ENCODE measurements at regions not wholly inside any gene's neighbourhood (a gene's known extent, or its start where the extent isn't known, plus 50 kb on each side); places are given as distances from the start of the nearest gene placed in this dataset.
A peak's percentile ranks its signal among the peaks of the same experiment; 100 is the strongest.
"Not testable (repeated sequence)": the region's sequence is repeated elsewhere in the genome, so short reads cannot be mapped to it uniquely, and the experiment has no call there.

DNA sequence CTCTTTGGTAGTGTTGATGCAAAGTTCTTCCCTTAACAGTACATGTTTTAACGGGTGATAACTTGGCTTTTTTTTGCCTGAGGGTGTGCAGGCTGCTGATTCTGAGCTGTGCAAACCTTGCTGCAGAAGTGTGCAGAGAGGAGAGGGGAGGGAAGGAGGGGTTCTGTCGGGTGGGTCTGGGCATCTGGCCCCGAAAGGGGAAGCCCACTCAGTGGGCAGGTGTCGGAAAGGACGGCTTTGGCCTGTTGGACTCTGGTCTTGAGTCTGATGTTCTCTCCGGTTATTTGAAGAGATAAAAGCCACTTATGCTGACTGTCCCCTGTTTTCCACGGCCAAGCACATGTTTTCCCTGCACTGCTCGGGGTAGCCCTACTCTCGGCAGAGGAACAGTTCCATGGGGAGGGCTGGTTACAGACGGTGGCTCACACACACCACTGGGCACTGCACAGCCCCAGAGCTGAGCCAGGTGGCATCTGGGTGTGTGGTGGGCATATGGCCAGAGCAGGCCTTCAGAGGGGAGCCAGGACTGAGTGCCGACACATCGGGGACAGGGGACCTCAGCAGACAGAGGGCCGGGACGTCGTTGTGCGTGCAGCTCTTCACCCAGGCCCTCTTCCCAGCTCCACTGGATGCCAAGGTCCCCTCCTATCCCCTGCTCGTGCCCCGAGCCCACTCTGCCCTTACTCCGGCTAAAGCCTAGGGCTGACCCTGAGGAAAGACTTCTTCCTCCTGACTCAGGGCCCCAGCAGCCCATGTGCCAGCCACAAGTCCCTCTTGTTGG lies 93.2 kb downstream of the TEX29 start:
- DNase-seq (ENCODE audit: low read depth): no peak

GRCh38 chr13:111414341-111414740 lies 93.9 kb downstream of the TEX29 start:
- no peak for DNase-seq (ENCODE audit: low read depth)

- DNase-seq (ENCODE audit: low read depth): no peak
Measured at GRCh38 chr13:111415246-111415645, 94.8 kb downstream of the TEX29 start.

DNA sequence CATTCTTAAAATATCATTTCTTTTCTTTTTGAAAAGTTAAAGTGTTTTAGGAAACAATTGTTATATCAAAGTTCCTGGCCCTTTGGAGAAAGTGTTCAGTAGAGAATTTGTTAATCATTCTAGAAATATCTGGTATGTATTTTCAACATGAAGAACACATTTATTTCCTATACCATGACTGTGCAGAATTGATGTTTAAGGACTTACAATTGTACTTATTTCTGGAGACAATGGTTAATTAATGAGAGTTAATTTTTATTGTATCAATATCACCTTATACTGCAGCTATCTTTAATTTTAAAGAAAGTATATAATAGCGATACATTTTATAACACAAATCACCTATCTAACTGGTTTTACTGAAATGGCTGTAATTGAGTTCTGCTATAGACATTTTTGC lies 95.3 kb downstream of the TEX29 start:
- DNase-seq (ENCODE audit: low read depth): no peak

GRCh38 chr13:111418101-111418500 lies 97.7 kb downstream of the TEX29 start:
- no peak for DNase-seq (ENCODE audit: low read depth)

DNA sequence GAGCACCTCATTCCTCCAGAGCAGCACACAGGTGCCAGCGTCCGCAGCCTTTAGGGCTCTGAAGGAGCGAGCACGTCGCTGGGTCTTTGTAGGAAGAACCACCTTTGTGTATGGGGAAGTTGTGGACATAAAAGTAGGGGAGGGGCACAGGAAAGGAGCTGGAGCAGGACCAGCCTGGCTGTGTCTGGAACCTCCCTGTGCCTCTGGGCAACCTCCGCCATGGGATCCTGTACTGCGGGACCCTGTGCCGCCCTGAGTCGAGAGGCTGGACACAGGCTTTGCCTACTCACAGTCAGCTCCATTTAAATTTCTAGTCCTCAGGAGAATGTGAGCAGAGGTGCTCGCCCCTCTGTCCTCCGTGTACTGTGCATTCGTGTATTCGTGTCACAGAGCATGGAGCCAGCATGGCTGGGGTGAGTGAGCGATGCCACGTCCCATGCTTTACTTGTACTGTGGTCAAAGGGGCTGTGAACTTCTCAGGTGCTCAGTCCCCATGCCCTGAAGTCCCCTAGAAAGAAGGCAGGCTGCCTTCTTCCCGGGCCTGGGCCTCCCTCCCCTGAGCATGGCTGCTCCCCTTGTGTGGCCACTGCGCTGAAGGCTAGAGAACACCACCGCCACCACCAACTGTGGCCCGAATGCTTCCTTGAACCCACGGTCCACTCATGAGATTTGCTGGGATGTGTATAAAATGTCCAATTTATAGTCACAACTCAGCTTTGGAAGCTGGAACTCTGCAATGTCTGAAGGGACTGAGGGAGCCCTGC lies 99.9 kb downstream of the TEX29 start:
- DNase-seq (ENCODE audit: low read depth): no peak

GRCh38 chr13:111421216-111421615 lies 100.8 kb downstream of the TEX29 start:
- DNase-seq (ENCODE audit: low read depth): no peak

DNA sequence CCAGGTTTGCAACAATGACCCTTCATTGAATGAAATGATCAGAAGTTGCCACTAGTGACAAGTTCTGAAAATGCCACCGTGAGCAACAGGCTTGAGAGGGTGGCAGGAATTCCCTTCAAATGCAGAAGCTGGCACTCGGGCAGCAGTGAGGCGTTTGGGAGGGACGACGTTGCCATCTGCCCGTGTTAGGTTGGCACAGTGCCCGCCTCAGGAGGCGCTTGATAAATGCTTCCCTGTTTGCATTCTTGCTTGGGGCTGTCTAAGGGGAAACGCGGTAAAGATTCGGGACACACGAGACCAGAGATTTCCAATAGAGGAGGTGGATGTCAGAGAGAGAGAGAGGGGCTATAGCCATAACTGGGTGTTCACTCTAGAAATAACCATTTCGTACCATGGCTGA lies 101.9 kb downstream of the TEX29 start:
- no peak for DNase-seq (ENCODE audit: low read depth)

DNA sequence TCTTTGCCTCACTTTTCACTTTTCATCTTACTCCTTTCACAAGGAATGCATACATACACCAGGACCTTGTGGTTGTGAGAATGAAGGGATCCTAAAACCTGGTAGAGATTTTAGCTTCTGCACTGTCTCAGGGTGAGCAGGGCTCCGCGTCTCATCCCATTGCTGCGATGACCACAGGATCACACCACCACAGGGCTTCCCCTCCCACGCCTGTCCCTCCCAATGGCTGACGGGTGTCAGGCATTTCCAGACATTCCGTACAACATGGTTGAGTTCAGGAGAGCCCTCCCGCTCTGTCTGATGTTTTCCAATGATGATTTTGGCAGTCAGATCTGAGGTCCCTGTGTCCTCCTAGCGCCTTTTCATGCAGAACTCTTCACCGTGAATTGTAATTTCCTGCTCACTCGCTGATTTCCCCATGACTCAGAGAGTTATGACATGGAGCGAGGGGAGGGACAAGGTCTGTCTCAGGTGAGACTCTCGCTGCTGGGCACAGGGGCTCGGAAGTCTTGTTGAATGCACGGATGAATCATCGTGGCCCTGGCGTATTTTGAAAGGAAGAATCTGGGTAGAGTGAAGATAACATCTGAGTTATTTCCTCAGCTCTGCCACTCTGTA lies 102.8 kb downstream of the TEX29 start:
- DNase-seq (ENCODE audit: low read depth): no peak

DNA sequence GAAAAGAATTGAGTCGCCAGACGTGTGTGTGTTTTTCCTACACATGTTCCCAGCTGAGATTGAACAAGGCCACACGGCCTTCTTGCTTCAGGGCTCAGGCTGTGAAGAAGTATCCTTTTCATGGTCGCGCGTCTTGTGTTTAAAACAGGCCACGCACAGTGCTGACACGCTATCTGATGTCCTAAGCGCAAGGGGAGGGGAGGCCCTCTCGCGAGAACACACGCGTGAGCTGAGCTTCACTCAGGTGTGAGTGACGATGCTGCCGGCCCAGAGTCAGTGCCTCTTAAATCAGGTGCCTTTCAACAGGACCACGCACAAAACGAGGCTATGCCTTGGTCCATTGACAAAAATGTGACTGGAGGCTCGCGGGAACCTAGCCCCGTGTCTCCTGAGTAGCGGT lies 103.7 kb downstream of the TEX29 start:
- no peak for DNase-seq (ENCODE audit: low read depth)

DNA sequence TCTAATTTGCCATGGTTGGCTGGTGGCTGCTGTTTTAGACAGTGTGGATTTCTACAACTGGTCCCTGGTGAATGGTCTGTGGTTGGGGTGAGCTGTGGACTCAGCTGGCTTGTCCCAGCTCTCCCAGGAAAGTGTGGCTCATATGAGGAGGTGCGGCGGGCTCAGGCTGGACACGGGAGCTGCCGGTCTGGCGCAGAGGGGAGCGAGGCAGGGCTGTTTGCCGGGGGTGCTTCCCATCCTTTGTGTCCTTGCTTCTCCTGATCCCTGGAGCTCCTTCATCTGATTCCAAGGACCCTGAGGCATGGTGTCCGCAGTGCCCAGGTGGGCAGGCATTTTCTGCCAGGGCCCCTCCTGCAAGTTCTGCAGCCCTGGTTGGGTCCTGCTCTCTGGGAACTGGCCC lies 104.9 kb downstream of the TEX29 start:
- DNase-seq (ENCODE audit: low read depth): no peak

DNA sequence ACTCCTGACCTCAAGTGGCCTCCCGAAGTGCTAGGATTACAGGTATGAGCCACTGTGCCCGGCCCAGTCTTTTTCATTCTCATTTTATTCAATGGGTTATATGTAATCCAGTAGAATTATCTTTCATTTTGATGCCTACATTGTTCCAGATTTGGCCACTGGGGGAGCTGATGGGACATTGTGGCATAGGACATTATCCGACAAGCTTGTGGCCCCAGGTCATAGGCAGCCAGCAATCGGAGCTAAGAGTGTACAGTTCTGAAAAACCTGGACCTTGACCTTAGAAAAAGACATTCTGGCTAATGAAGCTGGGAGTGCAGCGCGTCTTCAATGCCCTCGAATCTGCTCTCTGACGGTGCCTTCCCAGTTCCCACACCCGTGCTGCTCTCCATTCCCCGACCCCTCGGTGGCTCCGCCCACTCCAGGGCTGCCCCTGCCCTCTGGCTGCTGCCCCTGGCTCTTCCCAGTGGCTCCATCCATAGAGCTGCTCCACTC lies 108.7 kb downstream of the TEX29 start:
- DNase-seq (ENCODE audit: low read depth): peak; percentile 4

DNA sequence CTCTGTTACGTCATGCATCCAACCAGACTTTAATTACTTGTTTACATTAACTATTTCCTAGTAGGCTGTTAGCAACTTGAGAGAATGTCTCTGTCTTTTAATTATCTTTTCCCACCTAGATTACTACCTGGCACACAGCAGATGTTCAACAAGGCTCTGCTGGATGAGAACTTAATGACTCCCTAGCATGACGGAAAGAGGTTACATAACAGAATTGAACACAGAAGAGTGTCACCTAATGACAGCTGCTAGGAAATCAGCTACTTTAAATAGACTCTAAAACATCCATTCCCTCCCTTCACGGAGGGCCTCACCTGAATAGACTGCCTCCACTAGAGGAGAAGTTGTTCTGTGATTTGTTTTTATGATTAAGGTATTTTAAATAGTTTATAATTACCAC lies 110.8 kb downstream of the TEX29 start:
- no peak for DNase-seq (ENCODE audit: low read depth)

DNA sequence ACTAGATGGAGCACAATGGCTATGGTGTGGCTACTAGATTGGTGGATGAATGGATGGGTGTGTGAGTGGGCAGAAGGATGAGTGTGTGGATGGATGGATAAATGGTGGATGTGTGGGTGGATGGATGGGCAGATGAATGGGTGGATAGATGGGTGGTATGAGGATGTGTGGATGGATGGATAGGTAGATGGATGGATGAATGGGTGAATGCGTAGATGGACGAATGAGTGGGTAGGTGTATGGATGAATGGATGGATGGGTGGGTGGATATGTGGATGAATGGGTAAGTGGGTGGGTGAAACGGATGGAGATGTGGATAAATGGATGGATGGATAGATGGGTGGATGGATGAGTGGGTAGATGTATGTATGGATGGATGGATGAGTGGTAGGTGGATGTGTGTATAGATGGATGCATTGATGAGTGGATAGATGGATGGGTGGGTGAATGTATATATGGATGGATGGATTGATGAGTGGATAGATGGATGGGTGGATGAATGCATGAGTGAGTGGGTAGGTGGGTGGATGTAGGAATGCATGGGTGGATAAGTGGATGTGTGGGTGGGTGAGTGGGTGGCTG lies 114.2 kb downstream of the TEX29 start:
- DNase-seq (ENCODE audit: low read depth): no peak

DNA sequence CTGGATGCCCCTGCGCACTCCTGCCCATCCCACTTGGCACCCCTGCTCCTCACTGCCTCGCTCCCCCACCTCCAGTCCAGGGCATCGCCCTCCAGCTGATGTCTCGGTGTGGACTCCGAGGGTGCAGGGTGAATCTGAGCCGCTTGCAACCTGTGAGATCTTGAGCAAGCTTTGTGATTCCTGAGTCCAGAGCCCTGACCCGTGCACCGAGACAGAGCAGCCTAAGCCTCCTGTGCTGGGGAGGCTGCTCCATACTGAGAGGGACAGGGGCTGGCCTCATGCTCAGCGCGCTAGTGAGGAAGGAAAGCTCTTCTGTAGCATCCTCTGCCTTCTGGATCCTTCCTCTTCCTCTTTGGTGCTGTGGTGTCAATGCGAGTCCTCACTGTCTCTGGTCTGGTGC lies 116.0 kb downstream of the TEX29 start:
- no peak for DNase-seq (ENCODE audit: low read depth)

- DNase-seq (ENCODE audit: low read depth): no peak
Measured at GRCh38 chr13:111437417-111437816, 117.0 kb downstream of the TEX29 start.

- no peak for DNase-seq (ENCODE audit: low read depth)
Measured at GRCh38 chr13:111437856-111438547, 117.6 kb downstream of the TEX29 start.

GRCh38 chr13:111440492-111440891 lies 120.0 kb downstream of the TEX29 start:
- DNase-seq (ENCODE audit: low read depth): not testable (repeated sequence)

- DNase-seq (ENCODE audit: low read depth): no peak
Measured at GRCh38 chr13:111443981-111444380, 123.5 kb downstream of the TEX29 start.

DNA sequence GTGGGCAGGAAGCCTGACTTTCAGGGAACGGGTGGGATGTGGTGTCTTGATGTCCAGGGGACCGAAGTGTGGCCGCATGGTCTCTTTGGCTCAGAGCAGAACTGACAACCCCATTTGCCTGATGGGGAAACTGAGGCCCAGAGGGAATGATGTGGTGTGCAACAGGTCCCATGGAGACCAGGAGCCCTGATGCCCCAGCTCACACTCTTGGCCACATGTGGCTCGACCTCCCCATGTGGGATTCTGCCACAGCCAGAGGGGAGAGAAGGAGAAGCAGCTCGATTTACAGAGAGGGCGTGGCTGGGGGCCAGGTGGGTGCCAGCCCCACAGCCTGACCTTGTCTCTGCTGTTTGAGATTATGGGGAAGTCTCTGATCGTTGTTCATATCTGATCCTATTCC lies 128.1 kb downstream of the TEX29 start:
- DNase-seq (ENCODE audit: low read depth): no peak

DNA sequence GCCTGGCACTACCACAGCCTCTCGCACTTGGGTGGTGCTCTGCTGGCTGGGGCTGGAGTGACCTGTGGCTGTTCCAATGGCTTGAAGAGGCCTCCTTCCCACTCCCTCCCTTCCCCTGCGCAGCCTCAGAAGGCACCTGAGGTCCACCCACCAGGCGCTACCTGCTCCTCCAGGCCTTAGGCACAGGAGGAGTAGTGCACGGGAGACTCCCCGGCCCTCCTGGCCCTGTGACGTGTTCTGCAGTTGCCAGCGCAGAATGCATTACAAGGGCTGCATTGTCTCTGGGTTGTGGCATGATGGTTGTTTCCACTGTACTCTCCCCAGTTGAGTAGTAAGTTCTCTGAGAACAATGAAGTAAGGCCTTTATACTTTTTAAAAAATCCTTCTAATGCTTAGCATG lies 128.6 kb downstream of the TEX29 start:
- DNase-seq (ENCODE audit: low read depth): no peak

GRCh38 chr13:111451402-111451801 lies 131.0 kb downstream of the TEX29 start:
- no peak for DNase-seq (ENCODE audit: low read depth)

Data from stimulated activated CD8-positive, alpha-beta memory T cell treated with anti-CD3 and anti-CD28 coated beads, Interleukin-15, amount 100 ng/mL, for 1 hour (primary cell).